ENCODE measurements at regions not wholly inside any gene's neighbourhood (a gene's known extent, or its start where the extent isn't known, plus 50 kb on each side); places are given as distances from the start of the nearest gene placed in this dataset.

DNA sequence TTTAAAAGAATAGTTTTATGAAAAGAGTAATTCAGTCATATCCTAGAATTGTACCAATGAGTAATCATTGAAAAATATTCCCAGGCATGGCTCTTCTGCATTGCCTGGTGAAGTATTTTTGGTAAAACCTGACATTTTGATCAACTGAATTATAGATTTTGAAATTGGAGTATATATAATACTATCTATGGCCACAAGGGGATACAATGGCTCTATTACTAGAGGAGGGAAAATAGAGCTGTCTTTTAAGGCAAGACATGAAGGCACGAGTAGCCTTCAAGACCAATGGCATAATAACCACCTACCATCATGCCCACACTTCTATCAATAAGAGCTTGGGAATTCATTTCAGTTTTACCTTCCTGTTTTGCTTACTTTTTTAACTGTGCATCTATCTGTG lies 1241.4 kb upstream of the TMEM132C start:
- TF ChIP-seq EP300 (IDR thresholded peaks at IDR 0.05): no peak
- TF ChIP-seq, protein P1, sequence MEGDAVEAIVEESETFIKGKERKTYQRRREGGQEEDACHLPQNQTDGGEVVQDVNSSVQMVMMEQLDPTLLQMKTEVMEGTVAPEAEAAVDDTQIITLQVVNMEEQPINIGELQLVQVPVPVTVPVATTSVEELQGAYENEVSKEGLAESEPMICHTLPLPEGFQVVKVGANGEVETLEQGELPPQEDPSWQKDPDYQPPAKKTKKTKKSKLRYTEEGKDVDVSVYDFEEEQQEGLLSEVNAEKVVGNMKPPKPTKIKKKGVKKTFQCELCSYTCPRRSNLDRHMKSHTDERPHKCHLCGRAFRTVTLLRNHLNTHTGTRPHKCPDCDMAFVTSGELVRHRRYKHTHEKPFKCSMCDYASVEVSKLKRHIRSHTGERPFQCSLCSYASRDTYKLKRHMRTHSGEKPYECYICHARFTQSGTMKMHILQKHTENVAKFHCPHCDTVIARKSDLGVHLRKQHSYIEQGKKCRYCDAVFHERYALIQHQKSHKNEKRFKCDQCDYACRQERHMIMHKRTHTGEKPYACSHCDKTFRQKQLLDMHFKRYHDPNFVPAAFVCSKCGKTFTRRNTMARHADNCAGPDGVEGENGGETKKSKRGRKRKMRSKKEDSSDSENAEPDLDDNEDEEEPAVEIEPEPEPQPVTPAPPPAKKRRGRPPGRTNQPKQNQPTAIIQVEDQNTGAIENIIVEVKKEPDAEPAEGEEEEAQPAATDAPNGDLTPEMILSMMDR (IDR thresholded peaks at IDR 0.05): peak in 1 of 7 experiments; percentile 10
- no peak for DNase-seq
- intact Hi-C loops (cut with DNase I; ENCODE audit: low total_unique reads): no loop called here

DNA sequence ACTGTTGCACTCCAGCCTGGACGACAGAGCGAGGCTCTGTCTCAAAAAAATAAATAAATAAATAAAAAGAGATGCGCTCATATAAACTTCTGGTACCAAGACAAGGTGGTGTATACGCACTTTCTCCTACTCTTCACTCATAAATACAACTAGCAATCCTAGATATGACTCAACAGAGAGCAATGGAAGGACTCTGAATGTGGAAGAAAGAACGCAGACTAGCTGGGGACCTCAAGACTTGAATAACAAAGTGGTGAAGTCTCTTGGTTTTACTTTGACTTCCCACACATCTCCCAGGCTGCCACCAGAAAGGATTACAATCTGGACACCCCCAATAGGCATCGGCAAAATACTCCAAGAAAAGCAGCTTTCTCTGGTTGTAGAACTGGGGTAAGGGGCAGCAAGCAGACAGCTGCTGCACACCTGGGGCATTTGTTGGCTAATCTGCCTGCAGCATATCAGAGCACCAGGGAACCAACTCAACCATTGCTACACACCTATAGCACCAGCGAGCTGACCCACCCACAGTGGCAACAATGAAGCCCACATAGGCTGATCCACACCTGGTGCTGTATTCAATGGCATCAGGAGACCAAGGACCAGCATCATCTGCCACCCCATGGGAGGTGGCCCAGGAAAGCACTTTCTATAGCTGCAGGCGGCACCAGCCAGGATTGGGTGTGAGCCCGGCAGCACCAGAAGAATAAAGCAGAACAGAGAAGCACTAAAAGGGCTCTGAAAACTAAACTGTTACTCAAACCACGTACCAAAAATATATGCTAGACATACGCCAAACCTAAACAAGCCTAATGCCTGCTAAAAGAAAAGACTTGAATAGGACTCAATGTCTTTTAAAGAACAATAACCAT lies 1231.7 kb upstream of the TMEM132C start:
- Histone ChIP-seq H3K9me3 (no peaks in the 10 kb centered on the region), H3K27me3 (peaks cover 0 to 14% (median 0%) of the 10 kb centered on the region in 3 donors), H3K27ac (no peak overlapping the region), H3K4me1 (no peaks in the 10 kb centered on the region), H3K4me3 (no peak overlapping the region), H3K36me3 (no peaks in the 10 kb centered on the region)
- intact Hi-C loops (cut with DNase I; ENCODE audit: low total_unique reads): no loop called here
- no peak for DNase-seq
- whole genome bisulfite sequencing, 5 donors: 81 to 88% (median 87%) methylated on average over 11 of the region's 11 CpGs
- TF ChIP-seq POLR2AphosphoS5 (IDR thresholded peaks at IDR 0.05) (no peak), EP300 (IDR thresholded peaks at IDR 0.05) (no peak), POLR2A (IDR thresholded peaks at IDR 0.05) (no peak)
- TF ChIP-seq, protein P1 (IDR thresholded peaks at IDR 0.05): no peak

More for the DNA sequence above, 1241.4 kb upstream of the TMEM132C start:
- Histone ChIP-seq H3K36me3 (no peaks in the 10 kb centered on the region), H3K9me3 (no peaks in the 10 kb centered on the region), H3K27me3 (no peaks in the 10 kb centered on the region), H3K4me1 (no peaks in the 10 kb centered on the region), H3K27ac (no peak overlapping the region), H3K4me3 (no peak overlapping the region)
- WGBS, 5 donors: 40 to 63% (median 48%) methylated on average over 1 of the region's 1 CpG

- H3K4me1 ChIP-seq: no peaks in the 10 kb centered on the region
- TF ChIP-seq POLR2A (IDR thresholded peaks at IDR 0.05) (no peak), EP300 (IDR thresholded peaks at IDR 0.05) (no peak), POLR2AphosphoS5 (IDR thresholded peaks at IDR 0.05) (no peak)
- TF ChIP-seq, protein P1 (IDR thresholded peaks at IDR 0.05): no peak
- DNase-seq: no peak
- WGBS, 5 donors: 85 to 97% (median 87%) methylated on average over 1 of the region's 1 CpG
- peaks cover 0 to 8% (median 0%) of the 10 kb centered on the region in 3 donors for H3K27me3 ChIP-seq
- intact Hi-C loops (cut with DNase I; ENCODE audit: low total_unique reads): no loop called here
- no peak overlapping the region for H3K4me3 ChIP-seq
- H3K27ac ChIP-seq: no peak overlapping the region
- no peaks in the 10 kb centered on the region for H3K36me3 ChIP-seq
- H3K9me3 ChIP-seq: no peaks in the 10 kb centered on the region
Measured at GRCh38 chr12:127038152-127038551, 1228.8 kb upstream of the TMEM132C start.

DNA sequence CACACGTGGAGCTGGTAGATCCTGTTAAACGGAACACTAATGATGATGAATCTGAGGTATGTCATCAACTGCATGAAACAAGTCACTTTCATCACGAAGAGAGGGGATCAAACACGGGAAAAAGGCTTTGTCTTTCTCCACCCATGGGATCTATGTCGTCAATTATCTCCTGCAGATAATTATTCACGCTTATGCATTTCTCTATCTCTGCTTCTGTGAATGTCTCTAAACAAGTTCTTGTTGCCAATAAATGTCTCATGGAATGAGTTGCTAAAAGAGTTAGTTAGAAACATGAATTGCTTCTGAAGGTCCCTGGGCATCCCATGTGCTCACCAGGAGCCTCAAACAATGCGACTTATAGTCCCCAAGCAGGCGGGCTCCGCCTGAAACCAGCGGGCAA lies 1228.2 kb upstream of the TMEM132C start:
- WGBS, 5 donors: 76 to 82% (median 79%) methylated on average over 10 of the region's 10 CpGs
- intact Hi-C loops (cut with DNase I; ENCODE audit: low total_unique reads): no loop called here
- no peak overlapping the region for H3K4me3 ChIP-seq
- TF ChIP-seq, protein P1 (IDR thresholded peaks at IDR 0.05): no peak
- H3K9me3 ChIP-seq: no peaks in the 10 kb centered on the region
- no peaks in the 10 kb centered on the region for H3K36me3 ChIP-seq
- no peak overlapping the region for H3K27ac ChIP-seq
- peaks cover 0 to 8% (median 0%) of the 10 kb centered on the region in 3 donors for H3K27me3 ChIP-seq
- no peak for DNase-seq
- no peaks in the 10 kb centered on the region for H3K4me1 ChIP-seq

Data from stomach (tissue), 8 donors.